HG03469 (cell line): ENCODE measurements at regions not wholly inside any gene's neighbourhood (a gene's known extent, or its start where the extent isn't known, plus 50 kb on each side); places are given as distances from the start of the nearest gene placed in this dataset.

Experiments
- ATAC-seq: cut with Tn5 transposase; IDR thresholded peaks from one replicate; pipeline ENCODE4 v1.9.1; 2021; ENCODE audit warnings: mild to moderate bottlenecking, moderate library complexity, moderate number of reproducible peaks; ENCODE audit not compliant: unreplicated experiment

DNA sequence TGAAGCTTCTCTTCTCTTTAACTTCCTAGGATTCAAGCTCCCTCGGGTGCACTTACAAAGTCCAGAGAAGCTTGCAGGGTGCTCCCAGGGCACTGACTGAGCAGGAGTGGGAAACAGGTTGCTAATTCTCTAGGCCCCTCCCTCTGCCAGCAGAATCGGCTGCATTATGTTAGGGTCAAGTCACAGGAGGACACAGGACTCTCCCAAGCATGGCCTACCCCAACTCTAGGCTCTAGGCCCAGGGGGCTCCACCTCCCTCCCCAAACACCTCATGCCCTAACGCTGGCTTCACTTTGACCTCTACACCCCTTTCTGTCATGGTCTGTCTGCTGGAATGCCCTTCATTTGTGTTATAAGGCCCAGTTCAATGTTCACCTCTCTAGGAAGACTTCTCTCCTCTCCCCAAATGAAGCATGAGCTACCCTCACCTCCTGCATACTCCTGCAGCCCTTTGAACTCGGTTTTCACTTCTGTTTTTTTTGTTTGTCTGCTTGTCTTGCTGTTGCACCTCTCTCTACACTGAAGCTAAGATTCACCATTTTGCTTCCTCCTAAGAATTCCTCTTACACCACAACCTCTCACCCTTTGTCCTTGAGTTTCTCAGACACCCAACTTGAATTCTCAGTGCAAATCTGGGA lies 521.8 kb upstream of the ID2 start:
- ATAC-seq, result no peak

DNA sequence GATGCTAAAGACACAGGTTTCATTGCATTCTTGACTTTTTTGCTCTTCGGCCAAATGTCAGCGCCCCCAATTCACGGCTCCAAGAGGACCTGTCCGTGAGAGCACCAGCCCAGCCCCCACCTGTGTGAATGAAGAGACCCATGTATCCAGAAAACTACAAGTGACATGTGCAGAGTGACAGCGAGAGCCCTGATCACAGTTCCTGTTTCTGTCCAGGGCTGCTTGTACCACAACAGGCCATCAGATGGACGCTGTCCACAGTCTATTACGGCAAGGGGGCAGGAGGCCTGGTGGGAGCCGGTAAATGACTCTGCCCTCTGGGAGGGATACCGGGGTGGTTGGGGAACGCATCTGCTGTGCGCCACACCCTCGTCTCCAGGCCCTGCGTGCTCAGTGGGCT lies 520.9 kb upstream of the ID2 start:
- ATAC-seq, result no peak

GRCh38 chr2:8162552-8162951 lies 519.3 kb upstream of the ID2 start:
- ATAC-seq, result no peak

DNA sequence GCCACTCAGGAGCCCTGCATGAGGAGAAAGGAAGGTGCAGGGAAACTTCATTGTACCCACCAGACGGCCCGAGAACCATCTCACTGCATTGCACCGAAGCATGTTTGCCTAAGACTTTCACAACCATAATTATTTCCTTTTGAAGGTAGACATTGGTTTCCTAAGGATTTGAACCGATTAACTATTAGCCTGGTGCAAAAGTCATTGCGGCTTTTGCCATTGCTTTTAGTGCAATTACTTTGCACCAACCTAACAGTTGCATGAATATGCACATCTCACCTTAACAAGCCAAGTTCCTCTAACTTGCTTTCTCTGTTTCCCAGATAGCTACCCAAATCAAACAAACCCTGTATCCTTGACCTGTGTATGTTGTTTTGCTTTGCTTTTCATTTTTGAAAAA lies 516.3 kb upstream of the ID2 start:
- no peak for ATAC-seq

GRCh38 chr2:8168022-8168717 lies 513.7 kb upstream of the ID2 start:
- no peak for ATAC-seq

GRCh38 chr2:8168876-8169424 lies 512.9 kb upstream of the ID2 start:
- no peak for ATAC-seq

DNA sequence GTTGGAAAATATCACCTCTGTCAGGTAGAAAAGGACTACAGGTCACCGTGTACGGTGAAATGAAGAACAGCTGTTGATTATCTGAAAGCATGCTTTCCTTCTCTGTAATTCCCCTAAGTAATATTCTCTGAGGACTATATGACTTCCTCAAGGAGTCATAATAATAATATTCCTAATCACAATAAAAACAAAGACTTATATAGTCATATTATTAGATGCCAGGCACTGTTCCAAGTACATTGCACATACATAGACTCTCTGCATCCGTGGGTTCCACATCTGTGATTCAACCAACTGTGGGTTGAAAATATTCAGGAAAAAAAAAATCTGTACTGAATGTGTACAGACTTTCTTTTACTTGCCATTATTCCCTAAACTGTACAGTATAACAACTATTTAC lies 512.4 kb upstream of the ID2 start:
- ATAC-seq, result no peak

- ATAC-seq, result no peak
These were observed 511.1 kb upstream of the ID2 start for GRCh38 chr2:8170552-8171327.

- ATAC-seq, result no peak
These were observed 510.2 kb upstream of the ID2 start for GRCh38 chr2:8171608-8172007.

- ATAC-seq, result no peak
These were observed 509.2 kb upstream of the ID2 start for GRCh38 chr2:8172661-8173060.

DNA sequence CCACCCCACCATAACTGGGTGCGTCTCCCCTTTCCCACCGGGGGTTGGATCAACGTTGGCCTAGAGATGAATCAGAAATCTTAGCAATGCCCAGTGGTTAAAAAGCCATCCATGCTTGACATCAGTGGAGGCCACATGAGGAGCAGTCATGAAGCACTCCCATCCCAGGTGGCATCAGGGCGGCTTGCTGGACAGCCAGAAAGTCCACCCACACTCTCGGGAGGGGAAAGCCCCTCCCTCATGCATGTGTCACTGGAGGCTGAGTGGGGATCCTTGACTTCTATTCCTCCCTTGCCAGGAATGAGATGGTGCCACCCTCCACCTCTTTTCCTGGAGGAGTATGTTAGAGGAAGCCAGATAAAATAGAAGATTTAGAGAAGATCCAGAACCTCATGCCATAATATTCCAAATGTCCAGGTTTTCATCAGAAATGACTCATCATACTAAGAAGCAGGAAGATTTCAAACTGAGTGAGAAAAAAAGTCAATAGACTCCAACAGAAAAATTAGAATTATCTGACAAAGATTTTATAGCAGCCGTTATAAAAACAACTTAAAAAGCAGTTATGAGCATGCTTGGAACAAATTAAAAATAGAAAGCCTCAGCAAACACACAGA lies 507.1 kb upstream of the ID2 start:
- no peak for ATAC-seq

DNA sequence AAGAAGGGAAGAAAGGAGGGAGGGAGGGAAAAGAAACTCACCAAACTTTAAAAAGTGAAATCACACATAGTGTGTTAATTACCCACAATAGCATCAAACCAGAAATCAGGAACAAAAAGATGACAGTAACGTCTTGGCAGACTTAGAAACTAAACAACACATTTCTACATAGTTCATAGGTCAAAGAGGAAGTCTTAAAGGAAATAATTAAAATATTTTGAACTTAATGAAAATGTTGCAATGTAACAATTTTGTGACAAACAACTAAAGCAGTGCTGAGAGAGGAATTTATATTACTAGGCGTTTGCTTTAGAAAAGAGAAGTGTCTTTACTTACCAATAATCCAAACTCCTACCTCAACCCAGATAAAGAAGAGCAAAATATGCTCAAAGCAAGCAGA lies 505.0 kb upstream of the ID2 start:
- no peak for ATAC-seq

DNA sequence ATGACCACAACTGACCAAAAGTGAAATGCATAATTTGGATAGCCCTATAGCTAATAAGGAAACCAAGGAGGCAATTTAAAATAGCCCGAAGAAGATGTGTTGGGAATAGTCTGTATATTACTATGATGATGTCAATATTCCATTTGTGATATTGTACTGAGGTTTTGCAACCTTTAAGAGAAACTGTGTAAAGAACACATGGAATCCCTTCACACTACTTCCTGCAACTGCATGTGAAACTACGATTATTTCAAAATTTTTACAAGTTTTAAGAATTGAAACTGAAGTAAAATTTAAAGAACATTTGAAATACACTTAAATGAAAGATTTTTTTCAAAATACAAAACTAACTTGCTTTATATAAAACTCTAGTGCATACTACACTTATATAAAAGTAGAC lies 504.3 kb upstream of the ID2 start:
- ATAC-seq, result no peak

- no peak for ATAC-seq
These were observed 502.9 kb upstream of the ID2 start for GRCh38 chr2:8178911-8179310.

GRCh38 chr2:8189316-8189715 lies 492.5 kb upstream of the ID2 start:
- no peak for ATAC-seq

DNA sequence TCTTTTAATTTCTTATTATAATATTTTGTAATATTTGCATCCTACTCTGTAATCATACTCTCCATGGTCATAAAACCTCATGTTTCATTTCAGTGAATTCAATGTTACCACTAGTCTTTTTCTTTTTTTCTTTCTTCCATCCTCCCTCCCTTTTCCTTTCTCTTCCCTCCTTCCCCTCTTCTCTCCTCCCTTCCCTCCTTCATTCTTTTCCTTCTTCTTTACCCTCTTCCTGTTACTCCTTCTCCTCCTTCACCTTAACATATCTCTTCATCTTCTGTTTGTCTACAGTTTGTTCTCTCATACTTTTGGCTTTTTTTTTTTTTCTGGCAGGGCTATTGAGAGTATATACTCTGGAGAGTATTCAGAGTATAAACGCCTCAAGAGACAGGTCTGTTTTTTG lies 491.6 kb upstream of the ID2 start:
- no peak for ATAC-seq

- ATAC-seq, result no peak
These were observed 490.4 kb upstream of the ID2 start for GRCh38 chr2:8191427-8191826.

- ATAC-seq, result no peak
These were observed 488.7 kb upstream of the ID2 start for GRCh38 chr2:8193146-8193545.

DNA sequence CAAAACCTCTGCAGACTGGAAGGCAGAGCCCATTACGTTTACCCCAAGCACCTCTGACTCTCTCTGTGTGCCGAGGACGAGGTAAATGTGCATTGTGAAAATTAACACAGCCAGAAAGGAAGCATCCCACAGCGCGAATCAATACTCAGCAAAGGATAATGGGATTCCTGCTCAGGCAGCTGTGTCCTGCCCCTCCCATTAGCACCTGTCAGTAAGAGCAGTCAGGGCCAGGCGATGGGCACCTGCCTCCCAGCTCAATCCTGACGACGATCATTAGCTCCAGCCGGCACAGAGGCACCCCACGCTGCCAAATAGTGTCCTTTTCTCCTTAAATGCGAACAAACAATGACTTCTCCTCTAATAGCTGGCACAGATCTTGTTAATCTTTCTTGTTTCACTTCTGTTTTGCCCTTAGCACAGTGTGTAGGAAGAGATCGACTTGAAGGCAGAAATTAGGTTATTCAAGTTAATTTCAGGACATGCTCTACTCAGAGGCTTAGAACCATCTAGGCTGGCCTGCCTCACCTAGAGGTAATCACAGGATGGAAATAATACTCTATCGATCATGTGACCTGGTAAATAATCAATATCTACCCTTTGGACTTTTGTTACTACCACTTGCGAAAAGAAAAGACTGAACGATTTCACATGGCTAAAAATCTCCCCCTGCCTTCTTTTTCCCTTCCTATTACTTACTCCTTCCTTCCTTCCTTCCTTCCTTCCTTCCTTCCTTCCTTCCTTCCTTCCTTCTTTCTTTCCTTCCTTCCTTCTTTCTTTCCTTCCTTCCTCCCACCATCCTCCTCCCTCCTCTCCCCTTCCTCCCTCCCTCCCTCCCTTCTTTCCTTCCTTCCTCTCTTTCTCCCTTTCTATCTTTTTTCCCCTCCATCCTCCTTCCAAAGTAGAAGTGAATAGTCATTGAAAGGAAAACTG lies 487.9 kb upstream of the ID2 start:
- ATAC-seq, result no peak

- ATAC-seq, result no peak
These were observed 486.1 kb upstream of the ID2 start for GRCh38 chr2:8195784-8196183.
